CD14-positive monocyte (primary cell): ENCODE measurements at regions not wholly inside any gene's neighbourhood (a gene's known extent, or its start where the extent isn't known, plus 50 kb on each side); places are given as distances from the start of the nearest gene placed in this dataset.

Source experiments
- DNase-seq, 3 donors: peaks; one replicate each; pipeline ENCODE4 v3.0.0-alpha.2; 2011 to 2022
- H2AFZ ChIP-seq: 2 replicates; pipeline ENCODE4 v1.6.0; 2012; ENCODE audit warnings: mild to moderate bottlenecking, low read depth, low read length, inconsistent platforms; ENCODE audit not compliant: insufficient read depth, poor library complexity, severe bottlenecking
- H3K27ac ChIP-seq, 2 donors: 1 replicate in 1 of 2; 2 replicates in 1 of 2; pipeline ENCODE4 v1.5.1; 2012 to 2013; ENCODE audit warnings: low read length in 2 of 2, control low read depth in 1 of 2, inconsistent platforms in 1 of 2, low read depth in 1 of 2, mild to moderate bottlenecking in 1 of 2
- H3K27me3 ChIP-seq, 2 donors: one replicate each; pipeline versions ENCODE4 v1.6.0 to v1.6.1; 2011 to 2013; ENCODE audit warnings: low read length in 2 of 2; ENCODE audit not compliant: control insufficient read depth in 2 of 2, insufficient read depth in 2 of 2
- H3K36me3 ChIP-seq, 2 donors: replicated peaks in 1 of 2; 1 replicate in 1 of 2; 2 replicates in 1 of 2; pipeline versions ENCODE4 v1.5.1 to v1.6.1; 2012 to 2013; ENCODE audit warnings: low read length in 2 of 2, control low read depth in 1 of 2, inconsistent platforms in 1 of 2, mild to moderate bottlenecking in 1 of 2; ENCODE audit not compliant: insufficient read depth in 2 of 2, control insufficient read depth in 1 of 2
- H3K4me1 ChIP-seq, 2 donors: 1 replicate in 1 of 2; 2 replicates in 1 of 2; pipeline versions ENCODE4 v1.5.1 to v1.6.1; 2012 to 2013; ENCODE audit warnings: low read length in 2 of 2, control low read depth in 1 of 2, inconsistent platforms in 1 of 2, mild to moderate bottlenecking in 1 of 2, moderate library complexity in 1 of 2; ENCODE audit not compliant: insufficient read depth in 2 of 2, control insufficient read depth in 1 of 2
- H3K4me2 ChIP-seq: replicated peaks from 2 replicates; pipeline ENCODE3; 2012; ENCODE audit warnings: low read length, moderate library complexity, mild to moderate bottlenecking; ENCODE audit not compliant: poor library complexity, severe bottlenecking; ENCODE audit errors: extremely low read depth
- H3K4me3 ChIP-seq, 3 experiments: fragments of 200-600 bp in 1 of 3; sonication (generic) in 1 of 3; replicated peaks in 1 of 3; 1 replicate in 2 of 3; 2 replicates in 1 of 3; pipeline ENCODE4 v1.5.1; 2011 to 2013; ENCODE audit warnings: low read length in 3 of 3, mild to moderate bottlenecking in 3 of 3, control low read depth in 2 of 3, low read depth in 2 of 3, inconsistent platforms in 1 of 3, moderate library complexity in 1 of 3
- H3K79me2 ChIP-seq: 2 replicates; pipeline ENCODE4 v1.6.0; 2012; ENCODE audit warnings: mild to moderate bottlenecking, control low read depth, inconsistent platforms, low read length, moderate library complexity; ENCODE audit not compliant: insufficient read depth
- H3K9ac ChIP-seq: 2 replicates; pipeline ENCODE4 v1.6.0; 2017; ENCODE audit warnings: low read length, mild to moderate bottlenecking; ENCODE audit not compliant: insufficient read depth, poor library complexity, severe bottlenecking
- H3K9me3 ChIP-seq, 2 donors: replicated peaks in 1 of 2; 1 replicate in 1 of 2; 2 replicates in 1 of 2; pipeline versions ENCODE4 v1.5.1 to v1.6.1; 2012 to 2013; ENCODE audit warnings: low read length in 2 of 2, control low read depth in 1 of 2; ENCODE audit not compliant: control insufficient read depth in 1 of 2, insufficient read depth in 1 of 2
- H4K20me1 ChIP-seq: 2 replicates; pipeline ENCODE4 v1.6.0; 2012; ENCODE audit warnings: mild to moderate bottlenecking, low read length, control low read depth, moderate library complexity; ENCODE audit not compliant: insufficient read depth
- H3K27ac Mint-ChIP-seq, 7 donors: one replicate each; pipeline ENCODE4 v1.8.0; 2020; ENCODE audit warnings: mild to moderate bottlenecking in 7 of 7, mixed read lengths in 7 of 7, moderate library complexity in 6 of 7, inconsistent platforms in 2 of 7
- H3K27me3 Mint-ChIP-seq, 3 donors: one replicate each; pipeline ENCODE4 v1.8.0; 2021 to 2022; ENCODE audit warnings: low read depth in 3 of 3, mild to moderate bottlenecking in 3 of 3, mixed read lengths in 3 of 3, moderate library complexity in 3 of 3, inconsistent platforms in 1 of 3
- H3K36me3 Mint-ChIP-seq, 2 donors: one replicate each; pipeline ENCODE4 v1.8.0; 2020; ENCODE audit warnings: mixed read lengths in 2 of 2, inconsistent platforms in 1 of 2, mild to moderate bottlenecking in 1 of 2
- H3K4me1 Mint-ChIP-seq: one replicate; pipeline ENCODE4 v1.8.0; 2020; ENCODE audit warnings: mild to moderate bottlenecking, mixed read lengths
- H3K4me3 Mint-ChIP-seq, 2 donors: one replicate each; pipeline ENCODE4 v1.8.0; 2020; ENCODE audit warnings: mild to moderate bottlenecking in 2 of 2, mixed read lengths in 2 of 2, moderate library complexity in 1 of 2
- H3K9me3 Mint-ChIP-seq, 7 donors: one replicate each; pipeline ENCODE4 v1.8.0; 2020 to 2022; ENCODE audit warnings: mixed read lengths in 7 of 7, mild to moderate bottlenecking in 6 of 7, moderate library complexity in 6 of 7, inconsistent platforms in 2 of 7
- WGBS: methylation state at CpG from one replicate; pipeline ENCODE4 v1.1.5; 2013; ENCODE audit warnings: missing lambda C conversion rate; ENCODE audit not compliant: insufficient coverage; 5-methylcytosine and 5-hydroxymethylcytosine counted together
- intact Hi-C, 2 donors: fragments of 100-400 bp; cut with micrococcal nuclease; formaldehyde crosslinking; loops; one replicate each; pipeline versions ENCODE4 v1.15.0 to v1.15.1; 2023
- TF ChIP-seq, protein P1 (sequence below): fragments of 200-600 bp; IDR thresholded peaks from one replicate; pipeline ENCODE4 v1.8.0; 2022; ENCODE audit warnings: antibody characterized with exemption, mild to moderate bottlenecking

DNA sequence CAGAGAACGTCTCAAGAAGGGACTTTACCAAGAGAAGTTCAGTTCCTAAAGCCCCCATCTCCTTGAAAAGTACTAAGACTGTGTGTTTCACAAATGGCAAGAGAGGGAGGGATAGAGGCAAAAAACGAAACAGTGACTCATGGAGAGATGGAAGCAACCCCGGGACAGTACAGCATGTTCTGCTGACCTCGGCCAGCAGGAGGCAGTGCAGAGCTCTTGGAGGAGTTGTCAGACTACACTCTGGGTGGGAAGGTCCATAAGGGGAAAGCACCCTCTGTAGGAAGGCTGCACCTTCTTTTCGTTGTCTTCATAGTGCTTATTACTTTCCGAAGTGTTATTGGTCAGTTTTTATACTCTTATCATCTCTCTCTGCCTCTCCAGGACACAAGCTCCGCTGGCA lies 525.2 kb upstream of the CCDC196 start:
- Histone ChIP-seq H3K9me3 (no peaks in the 10 kb centered on the region), H2AFZ (no peak overlapping the region), H4K20me1 (no peaks in the 10 kb centered on the region), H3K4me2 (no peak overlapping the region), H3K27ac (no peak overlapping the region), H3K27me3 (no peaks in the 10 kb centered on the region), H3K9ac (no peak overlapping the region), H3K4me3 (no peak overlapping the region), H3K79me2 (no peaks in the 10 kb centered on the region), H3K36me3 (no peaks in the 10 kb centered on the region), H3K4me1 (no peaks in the 10 kb centered on the region)
- Mint-ChIP-seq H3K27me3 (peaks cover 0 to 3% (median 2%) of the 10 kb centered on the region in 3 donors), H3K4me3 (no peak overlapping the region), H3K36me3 (no peaks in the 10 kb centered on the region), H3K9me3 (no peaks in the 10 kb centered on the region), H3K27ac (no peak overlapping the region), H3K4me1 (peaks cover 3% of the 10 kb centered on the region)
- TF ChIP-seq, protein P1, sequence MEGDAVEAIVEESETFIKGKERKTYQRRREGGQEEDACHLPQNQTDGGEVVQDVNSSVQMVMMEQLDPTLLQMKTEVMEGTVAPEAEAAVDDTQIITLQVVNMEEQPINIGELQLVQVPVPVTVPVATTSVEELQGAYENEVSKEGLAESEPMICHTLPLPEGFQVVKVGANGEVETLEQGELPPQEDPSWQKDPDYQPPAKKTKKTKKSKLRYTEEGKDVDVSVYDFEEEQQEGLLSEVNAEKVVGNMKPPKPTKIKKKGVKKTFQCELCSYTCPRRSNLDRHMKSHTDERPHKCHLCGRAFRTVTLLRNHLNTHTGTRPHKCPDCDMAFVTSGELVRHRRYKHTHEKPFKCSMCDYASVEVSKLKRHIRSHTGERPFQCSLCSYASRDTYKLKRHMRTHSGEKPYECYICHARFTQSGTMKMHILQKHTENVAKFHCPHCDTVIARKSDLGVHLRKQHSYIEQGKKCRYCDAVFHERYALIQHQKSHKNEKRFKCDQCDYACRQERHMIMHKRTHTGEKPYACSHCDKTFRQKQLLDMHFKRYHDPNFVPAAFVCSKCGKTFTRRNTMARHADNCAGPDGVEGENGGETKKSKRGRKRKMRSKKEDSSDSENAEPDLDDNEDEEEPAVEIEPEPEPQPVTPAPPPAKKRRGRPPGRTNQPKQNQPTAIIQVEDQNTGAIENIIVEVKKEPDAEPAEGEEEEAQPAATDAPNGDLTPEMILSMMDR, result peak; percentile 74
- intact Hi-C loops, result no loop called here
- DNase-seq, result peak; percentile 26 to 46 (median 26)
- WGBS, result 8% methylated on average over 4 of the region's 7 CpGs

DNA sequence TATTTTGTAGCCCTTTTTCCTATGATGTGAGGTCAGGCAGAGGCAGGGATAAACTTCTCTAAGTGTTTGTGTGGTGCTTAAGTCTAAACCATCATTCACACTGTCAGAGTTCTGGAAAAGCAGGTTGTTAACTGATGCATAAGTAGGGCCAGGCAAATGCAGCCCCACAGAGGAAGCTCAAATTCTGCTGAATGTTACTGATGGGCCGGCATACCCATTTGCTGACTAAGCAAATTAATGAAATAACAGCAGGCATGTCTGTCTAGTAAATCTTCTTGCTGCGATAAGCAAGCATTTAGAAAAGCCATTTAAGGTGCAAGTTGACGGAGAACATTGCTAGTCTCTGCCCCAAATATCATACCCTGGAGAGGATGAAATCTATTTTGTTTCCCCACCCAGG lies 523.2 kb upstream of the CCDC196 start:
- Histone ChIP-seq H3K9me3 (no peaks in the 10 kb centered on the region), H3K4me1 (no peaks in the 10 kb centered on the region), H2AFZ (no peak overlapping the region), H4K20me1 (no peaks in the 10 kb centered on the region), H3K9ac (no peak overlapping the region), H3K79me2 (no peaks in the 10 kb centered on the region), H3K36me3 (no peaks in the 10 kb centered on the region), H3K4me2 (no peak overlapping the region), H3K4me3 (no peak overlapping the region), H3K27ac (no peak overlapping the region), H3K27me3 (no peaks in the 10 kb centered on the region)
- H3K27ac Mint-ChIP-seq, result no peak overlapping the region
- no peak for DNase-seq
- no peak overlapping the region for H3K4me3 Mint-ChIP-seq
- WGBS, result 25% methylated on average over 2 of the region's 3 CpGs
- peaks cover 2 to 4% (median 3%) of the 10 kb centered on the region in 3 donors for H3K27me3 Mint-ChIP-seq
- no peaks in the 10 kb centered on the region for H3K9me3 Mint-ChIP-seq
- intact Hi-C loops, result no loop called here
- TF ChIP-seq, protein P1, result no peak
- H3K4me1 Mint-ChIP-seq, result peaks cover 3% of the 10 kb centered on the region
- H3K36me3 Mint-ChIP-seq, result no peaks in the 10 kb centered on the region
